Uterus (tissue), 3 donors: ENCODE measurements at regions not wholly inside any gene's neighbourhood (a gene's known extent, or its start where the extent isn't known, plus 50 kb on each side); places are given as distances from the start of the nearest gene placed in this dataset.

Experiments
- DNase-seq, 2 donors: peaks; one replicate each; pipeline ENCODE4 v3.0.0-alpha.2; 2019 to 2020
- H3K27ac ChIP-seq, 2 donors: fragments of 200-600 bp; sonication (generic); 1 replicate in 1 of 2; 2 replicates in 1 of 2; pipeline ENCODE4 v1.5.1; 2016 to 2018
- H3K27me3 ChIP-seq, 2 donors: fragments of 200-600 bp; sonication (generic); one replicate each; pipeline ENCODE4 v1.5.1; 2018 to 2019; ENCODE audit warnings: control low read depth in 1 of 2
- H3K36me3 ChIP-seq, 2 donors: fragments of 200-600 bp; sonication (generic); one replicate each; pipeline ENCODE4 v1.5.1; 2019; ENCODE audit warnings: control low read depth in 1 of 2
- H3K4me1 ChIP-seq, 2 donors: fragments of 200-600 bp; sonication (generic); one replicate each; pipeline ENCODE4 v1.5.1; 2018 to 2019; ENCODE audit warnings: control low read depth in 1 of 2
- H3K4me3 ChIP-seq, 2 donors: fragments of 200-600 bp; sonication (generic); 1 replicate in 1 of 2; 2 replicates in 1 of 2; pipeline ENCODE4 v1.5.1; 2018 to 2019; ENCODE audit warnings: mild to moderate bottlenecking in 1 of 2
- H3K9me3 ChIP-seq, 2 donors: fragments of 200-600 bp; sonication (generic); one replicate each; pipeline ENCODE4 v1.5.1; 2019; ENCODE audit warnings: control low read depth in 1 of 2
- CTCF ChIP-seq, 4 experiments: fragments of 200-600 bp in 2 of 4; fragments of 450-650 bp in 2 of 4; sonication (generic) in 2 of 4; IDR thresholded peaks; one replicate each; pipeline ENCODE4 v1.5.1; 2016 to 2019; ENCODE audit warnings: antibody characterized with exemption in 4 of 4, mild to moderate bottlenecking in 2 of 4, moderate library complexity in 1 of 4
- POLR2A ChIP-seq, 2 donors: fragments of 450-650 bp; IDR thresholded peaks; one replicate each; pipeline ENCODE4 v1.6.1; 2016; ENCODE audit warnings: antibody characterized with exemption in 2 of 2, mild to moderate bottlenecking in 1 of 2, moderate library complexity in 1 of 2
- intact Hi-C: fragments of 100-400 bp; cut with DNase I; formaldehyde crosslinking; loops from one replicate; pipeline ENCODE4 v1.15.1; 2023; ENCODE audit warnings: low total_unique reads
- donor health status: DM: yes; HTN: yes; CAD: no.

GRCh38 chr3:190739641-190740185 is 122.8 kb downstream of the GMNC start:
- Histone ChIP-seq H3K27ac (no peak overlapping the region), H3K27me3 (no peaks in the 10 kb centered on the region), H3K36me3 (no peaks in the 10 kb centered on the region), H3K4me1 (no peaks in the 10 kb centered on the region), H3K9me3 (no peaks in the 10 kb centered on the region), H3K4me3 (no peak overlapping the region)
- TF ChIP-seq CTCF (IDR thresholded peaks at IDR 0.05) (no peak), POLR2A (IDR thresholded peaks at IDR 0.05) (no peak)
- intact Hi-C loops, result no loop called here
- DNase-seq, result no peak

GRCh38 chr3:190738636-190739155 is 123.8 kb downstream of the GMNC start:
- TF ChIP-seq POLR2A (IDR thresholded peaks at IDR 0.05), result no peak
- no peak for TF ChIP-seq CTCF (IDR thresholded peaks at IDR 0.05)
- H3K36me3 ChIP-seq, result no peaks in the 10 kb centered on the region
- no peak for DNase-seq
- no peaks in the 10 kb centered on the region for H3K4me1 ChIP-seq
- H3K4me3 ChIP-seq, result no peak overlapping the region
- H3K9me3 ChIP-seq, result no peaks in the 10 kb centered on the region
- no peak overlapping the region for H3K27ac ChIP-seq
- H3K27me3 ChIP-seq, result no peaks in the 10 kb centered on the region
- intact Hi-C loops, result no loop called here

GRCh38 chr3:190737446-190737845 is 125.0 kb downstream of the GMNC start:
- Histone ChIP-seq H3K4me3 (no peak overlapping the region), H3K27me3 (no peaks in the 10 kb centered on the region), H3K9me3 (no peaks in the 10 kb centered on the region), H3K36me3 (no peaks in the 10 kb centered on the region), H3K4me1 (no peaks in the 10 kb centered on the region), H3K27ac (no peak overlapping the region)
- intact Hi-C loops, result no loop called here
- TF ChIP-seq CTCF (IDR thresholded peaks at IDR 0.05) (no peak), POLR2A (IDR thresholded peaks at IDR 0.05) (no peak)
- DNase-seq, result no peak

GRCh38 chr3:190734490-190734889 is 128.0 kb downstream of the GMNC start:
- Histone ChIP-seq H3K36me3 (no peaks in the 10 kb centered on the region), H3K4me3 (no peak overlapping the region), H3K9me3 (no peaks in the 10 kb centered on the region), H3K4me1 (no peaks in the 10 kb centered on the region), H3K27ac (no peak overlapping the region), H3K27me3 (no peaks in the 10 kb centered on the region)
- TF ChIP-seq POLR2A (IDR thresholded peaks at IDR 0.05), result no peak
- no peak for TF ChIP-seq CTCF (IDR thresholded peaks at IDR 0.05)
- intact Hi-C loops, result no loop called here
- no peak for DNase-seq

GRCh38 chr3:190733591-190734146 is 128.8 kb downstream of the GMNC start:
- TF ChIP-seq CTCF (IDR thresholded peaks at IDR 0.05) (no peak), POLR2A (IDR thresholded peaks at IDR 0.05) (no peak)
- no peak overlapping the region for H3K4me3 ChIP-seq
- no peak for DNase-seq
- no peaks in the 10 kb centered on the region for H3K27me3 ChIP-seq
- no peaks in the 10 kb centered on the region for H3K36me3 ChIP-seq
- intact Hi-C loops, result no loop called here
- H3K9me3 ChIP-seq, result no peaks in the 10 kb centered on the region
- no peak overlapping the region for H3K27ac ChIP-seq
- H3K4me1 ChIP-seq, result no peaks in the 10 kb centered on the region
